GM10266 (cell line): ENCODE measurements at regions not wholly inside any gene's neighbourhood (a gene's known extent, or its start where the extent isn't known, plus 50 kb on each side); places are given as distances from the start of the nearest gene placed in this dataset.

Source experiments
- DNase-seq: peaks from one replicate; pipeline ENCODE4 v3.0.0; 2012; ENCODE audit errors: extremely low spot score
- CTCF ChIP-seq: IDR thresholded peaks from 2 replicates; pipeline ENCODE4 v1.5.1; 2012; ENCODE audit warnings: mild to moderate bottlenecking, low read depth; ENCODE audit not compliant: control insufficient read depth, insufficient read depth; ENCODE audit errors: missing control alignments

DNA sequence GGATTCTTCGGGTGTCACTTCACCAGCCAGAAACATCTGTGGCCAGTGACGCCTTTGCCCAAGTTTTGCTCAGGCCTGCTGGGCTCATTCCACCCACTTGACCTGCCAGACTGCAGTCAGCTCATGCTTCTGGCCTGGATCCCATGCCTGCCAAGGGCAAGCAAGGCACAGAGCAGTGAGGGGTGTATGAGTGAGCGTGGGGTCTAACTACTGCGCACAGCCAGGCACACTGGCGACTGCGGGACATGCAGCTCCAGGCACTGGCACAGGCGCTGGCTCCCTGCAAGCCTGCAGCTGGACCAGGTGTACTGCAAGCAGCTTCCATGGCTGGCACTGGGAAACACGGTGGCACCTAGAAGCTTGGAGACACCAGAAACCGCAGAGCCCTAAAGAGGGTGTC lies 80.1 kb downstream of the MTERF1 start:
- no peak for DNase-seq
- no peak for TF ChIP-seq CTCF

- DNase-seq = no peak
- no peak for TF ChIP-seq CTCF
Measured at GRCh38 chr7:91801331-91801983, 79.0 kb downstream of the MTERF1 start.

DNA sequence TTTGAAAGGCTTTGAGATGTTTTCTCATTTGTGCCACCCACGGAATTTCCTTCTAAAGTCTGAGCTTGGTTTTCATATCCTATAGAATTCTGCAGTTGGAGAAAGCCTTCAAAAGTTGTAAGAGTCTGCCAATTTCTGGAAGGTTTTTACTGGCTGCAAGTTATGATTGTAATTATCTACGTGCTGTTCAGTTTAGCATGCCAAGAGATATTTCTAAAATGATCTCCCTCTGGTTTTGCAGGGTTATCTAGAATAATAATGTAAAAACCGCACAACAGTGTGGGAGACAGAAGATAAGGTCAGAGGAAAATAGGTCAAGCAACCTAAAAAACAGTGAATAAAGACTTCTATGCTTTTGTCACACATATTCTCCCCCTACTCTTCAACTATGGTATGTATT lies 69.3 kb downstream of the MTERF1 start:
- TF ChIP-seq CTCF = no peak
- DNase-seq = no peak

- TF ChIP-seq CTCF = no peak
- DNase-seq = no peak
Measured at GRCh38 chr7:91811641-91812040, 68.9 kb downstream of the MTERF1 start.

DNA sequence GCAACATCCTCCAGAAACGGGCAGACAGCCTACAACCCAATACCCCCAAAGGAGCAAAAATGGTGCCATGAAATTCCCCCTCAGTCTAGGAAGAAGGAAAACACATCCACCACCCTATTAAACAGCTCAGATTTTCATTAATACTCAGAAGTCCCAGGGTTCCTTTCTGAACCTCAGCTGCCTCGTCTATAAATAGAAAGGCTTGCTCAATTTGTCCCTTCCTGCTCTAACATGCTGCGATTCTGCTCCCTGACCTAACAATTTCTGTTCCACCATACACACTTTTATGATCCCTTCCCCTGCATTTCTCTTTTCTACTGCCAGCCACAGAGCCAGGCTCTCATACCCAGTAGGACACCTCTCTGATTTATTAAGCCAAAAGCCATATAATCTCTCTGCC lies 68.1 kb downstream of the MTERF1 start:
- DNase-seq = no peak
- TF ChIP-seq CTCF = no peak

DNA sequence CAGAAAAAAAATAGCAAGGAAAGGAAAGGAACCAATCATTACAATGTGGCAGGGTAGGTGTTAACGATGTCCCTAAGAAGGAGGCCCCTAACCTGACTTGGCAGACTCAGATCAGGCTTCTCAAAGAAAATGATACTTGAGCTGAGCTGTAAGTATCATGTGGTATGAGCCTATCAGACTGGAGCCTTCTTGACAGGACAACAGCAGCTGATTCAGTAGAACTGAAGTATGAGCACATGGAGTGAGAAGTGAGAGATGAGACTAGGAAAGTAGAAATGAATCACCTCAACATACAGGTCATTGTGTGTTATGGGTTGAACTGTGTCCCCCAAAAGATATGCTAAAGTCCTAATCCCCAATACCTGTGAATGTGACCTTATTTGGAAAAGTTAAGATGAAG lies 66.3 kb downstream of the MTERF1 start:
- no peak for TF ChIP-seq CTCF
- DNase-seq = no peak
